ENCODE measurements at regions not wholly inside any gene's neighbourhood (a gene's known extent, or its start where the extent isn't known, plus 50 kb on each side); places are given as distances from the start of the nearest gene placed in this dataset.

GRCh38 chr14:25508845-25509244 lies 458.9 kb upstream of the STXBP6 start:
- no TSS peak for BruUV-seq (replicated peaks)
- H3K27ac ChIP-seq (ENCODE audit: insufficient read depth, low read depth, low read length) = no peak overlapping the region
- no peak overlapping the region for H3K4me3 ChIP-seq (replicated peaks in 1 of 3; ENCODE audit: insufficient read depth in 1 of 3, low read depth in 1 of 3, low read length in 3 of 3)
- H3K9me1 ChIP-seq (replicated peaks; ENCODE audit: control insufficient read depth, extremely low read depth, insufficient read depth, low read length) = no peaks in the 10 kb centered on the region
- H3K27me3 ChIP-seq (ENCODE audit: control insufficient read depth in 2 of 2, insufficient read depth in 2 of 2, low read length in 2 of 2) = no peaks in the 10 kb centered on the region
- FAIRE-seq (no peak), DNase-seq (ENCODE audit: low read depth, low spot score) (no peak)
- no peak overlapping the region for H3K9ac ChIP-seq (replicated peaks; ENCODE audit: extremely low read depth, insufficient read depth, low read length)
- no peaks in the 10 kb centered on the region for H3K4me1 ChIP-seq (ENCODE audit: control insufficient read depth, extremely low read depth, insufficient read depth, low read length)
- ChIA-PET POLR2A (no interaction called here), CTCF (no interaction called here)
- intact Hi-C loops (cut with micrococcal nuclease) (no loop called here), dilution Hi-C loops (cut with MboI; ENCODE audit: extremely low pct_ligation_motif_present, low sequenced_read_pairs) (no loop called here)
- H2AFZ ChIP-seq (ENCODE audit: low read depth, low read length) = no peak overlapping the region
- peaks cover 2% of the 10 kb centered on the region for H3K9me3 ChIP-seq (replicated peaks; ENCODE audit: control insufficient read depth, insufficient read depth, low read length)
- no peak for TF ChIP-seq CTCF (IDR thresholded peaks at IDR 0.05; ENCODE audit: extremely low read depth in 1 of 2, insufficient read depth in 1 of 2, low read depth in 1 of 2, low read length in 2 of 2)
- no peak for TF ChIP-seq JUN (IDR thresholded peaks at IDR 0.05; ENCODE audit: borderline replicate concordance, insufficient read depth, insufficient read length, low read depth)
- TF ChIP-seq FOS (IDR thresholded peaks at IDR 0.05; ENCODE audit: borderline replicate concordance, insufficient read depth, low read length) = no peak
- TF ChIP-seq EZH2 (IDR thresholded peaks at IDR 0.05; ENCODE audit: borderline replicate concordance, low read depth, low read length, severe bottlenecking) = no peak
- TF ChIP-seq GATA2 (IDR thresholded peaks at IDR 0.05; ENCODE audit: insufficient read depth, insufficient read length, low read depth, low read length) = no peak
- no peak for TF ChIP-seq POLR2AphosphoS5 (IDR thresholded peaks at IDR 0.05; ENCODE audit: insufficient read depth, low read depth, low read length)
- TF ChIP-seq MYC (IDR thresholded peaks at IDR 0.05; ENCODE audit: low read depth, low read length) = no peak
- TF ChIP-seq POLR2A (IDR thresholded peaks at IDR 0.05; ENCODE audit: low read depth, low read length) = no peak
- no peaks in the 10 kb centered on the region for H3K36me3 ChIP-seq (ENCODE audit: control insufficient read depth in 2 of 2, extremely low read depth in 1 of 2, insufficient read depth in 2 of 2, low read length in 2 of 2)
- no peaks in the 10 kb centered on the region for H3K79me2 ChIP-seq (ENCODE audit: control insufficient read depth, insufficient read depth, low read length)
- H4K20me1 ChIP-seq (replicated peaks; ENCODE audit: control insufficient read depth, extremely low read depth, insufficient read depth, low read length) = no peaks in the 10 kb centered on the region
- no peak overlapping the region for H3K4me2 ChIP-seq (ENCODE audit: insufficient read depth, low read length)
